HL-60 (cell line): ENCODE measurements at regions not wholly inside any gene's neighbourhood (a gene's known extent, or its start where the extent isn't known, plus 50 kb on each side); places are given as distances from the start of the nearest gene placed in this dataset.

Source experiments
- DNase-seq, 2 experiments: peaks; one replicate each; pipeline ENCODE4 v3.0.0-alpha.2; 2010 to 2020; ENCODE audit warnings: low read depth in 1 of 2, low spot score in 1 of 2
- H3K27ac ChIP-seq: fragments of 250-450 bp; sonication (Bioruptor Pico); replicated peaks from 2 replicates; pipeline ENCODE4 v1.5.1; 2020; ENCODE audit warnings: mild to moderate bottlenecking, moderate library complexity
- H3K27me3 ChIP-seq: fragments of 250-450 bp; sonication (Bioruptor Pico); 2 replicates; pipeline ENCODE4 v1.5.1; 2021; ENCODE audit warnings: mild to moderate bottlenecking, moderate library complexity; ENCODE audit not compliant: insufficient read depth, poor library complexity, severe bottlenecking
- H3K4me3 ChIP-seq: replicated peaks from 2 replicates; pipeline ENCODE4 v1.5.1; 2011; ENCODE audit warnings: mild to moderate bottlenecking, control low read depth, low read length; ENCODE audit not compliant: insufficient read depth
- CTCF ChIP-seq: IDR thresholded peaks from one replicate; pipeline ENCODE4 v1.5.1; 2011; ENCODE audit warnings: low read length, control low read depth, inconsistent platforms; ENCODE audit not compliant: insufficient read depth
- GABPA ChIP-seq: IDR thresholded peaks from 2 replicates; pipeline ENCODE4 v1.6.1; 2012; ENCODE audit warnings: low read depth
- POLR2AphosphoS5 ChIP-seq: IDR thresholded peaks from 2 replicates; pipeline ENCODE4 v1.6.1; 2012; ENCODE audit warnings: low read depth
- REST ChIP-seq: IDR thresholded peaks from 2 replicates; pipeline ENCODE4 v1.6.1; 2012; ENCODE audit warnings: low read depth; ENCODE audit not compliant: insufficient replicate concordance
- SPI1 ChIP-seq: IDR thresholded peaks from 2 replicates; pipeline ENCODE4 v1.6.1; 2012; ENCODE audit warnings: low read depth, mild to moderate bottlenecking, borderline replicate concordance

GRCh38 chr21:14825514-14825974 is 239.3 kb downstream of the NRIP1 start:
- no peak for DNase-seq
- H3K27ac ChIP-seq = no peak overlapping the region
- no peak overlapping the region for H3K4me3 ChIP-seq
- TF ChIP-seq SPI1 (no peak), POLR2AphosphoS5 (no peak), REST (no peak), GABPA (no peak), CTCF (no peak)
- no peaks in the 10 kb centered on the region for H3K27me3 ChIP-seq

GRCh38 chr21:14824126-14824525 is 240.7 kb downstream of the NRIP1 start:
- TF ChIP-seq CTCF (no peak), POLR2AphosphoS5 (no peak)

GRCh38 chr21:14817311-14817710 is 247.5 kb downstream of the NRIP1 start:
- TF ChIP-seq REST (no peak), GABPA (no peak), POLR2AphosphoS5 (no peak), SPI1 (no peak), CTCF (no peak)
- Histone ChIP-seq H3K4me3 (no peak overlapping the region), H3K27ac (no peak overlapping the region), H3K27me3 (no peaks in the 10 kb centered on the region)
- no peak for DNase-seq

More at GRCh38 chr21:14824126-14824525, 240.7 kb downstream of the NRIP1 start:
- no peak overlapping the region for H3K4me3 ChIP-seq
- DNase-seq = no peak
- H3K27ac ChIP-seq = no peak overlapping the region
- no peaks in the 10 kb centered on the region for H3K27me3 ChIP-seq

GRCh38 chr21:14814991-14815390 is 249.8 kb downstream of the NRIP1 start:
- Histone ChIP-seq H3K4me3 (no peak overlapping the region), H3K27ac (no peak overlapping the region), H3K27me3 (no peaks in the 10 kb centered on the region)
- no peak for DNase-seq
- no peak for TF ChIP-seq POLR2AphosphoS5
- TF ChIP-seq SPI1 = no peak
- no peak for TF ChIP-seq CTCF
- no peak for TF ChIP-seq REST
- TF ChIP-seq GABPA = no peak
